GM12878 (cell line): ENCODE measurements at regions not wholly inside any gene's neighbourhood (a gene's known extent, or its start where the extent isn't known, plus 50 kb on each side); places are given as distances from the start of the nearest gene placed in this dataset.

Experiments
- ATAC-seq: fragments of 200-7000 bp; cut with Tn5 transposase; 3 replicates; pipeline ENCODE4 v1.9.1; 2020; ENCODE audit warnings: mild to moderate bottlenecking, moderate library complexity
- BruUV-seq: library from RNA; stranded (reverse); fragments of 400-500 nt; replicated peaks from 2 replicates; lab custom pipeline; 2021; lab: Mats Ljungman, UMichigan
- CTCF ChIA-PET: fragments of 300-600 bp; sonication (Branson Sonifier 250); formaldehyde crosslinking; extraction: SDS; loops from one replicate; lab custom pipeline; 2021; ENCODE audit warnings: inconsistent platforms; lab: Yijun Ruan, JAX
- POLR2A ChIA-PET: fragments of 350-600 bp; formaldehyde crosslinking; extraction: SDS; loops from one replicate; lab custom pipeline; 2021; ENCODE audit warnings: inconsistent platforms; lab: Charles Lee
- RAD21 ChIA-PET: fragments of 300-600 bp; sonication (Branson Sonifier 250); formaldehyde crosslinking; loops from one replicate; lab custom pipeline; 2023; ENCODE audit warnings: antibody characterized with exemption; ENCODE audit not compliant: unreplicated experiment; lab: Charles Lee
- SMC1A ChIA-PET: fragments of 300-600 bp; sonication (Branson Sonifier 250); formaldehyde crosslinking; loops from one replicate; lab custom pipeline; 2023; ENCODE audit not compliant: unreplicated experiment, uncharacterized antibody; lab: Charles Lee
- DNase-seq: peaks from one replicate; pipeline ENCODE4 v3.0.0-alpha.2; 2011; ENCODE audit warnings: low read depth, low spot score
- FAIRE-seq: peaks from 3 replicates; lab custom pipeline; 2011; peaks lifted over from hg19 to GRCh38; lab: Jason Lieb, UNC
- H2AFZ ChIP-seq: 2 replicates; pipeline ENCODE4 v1.6.0; 2011; ENCODE audit warnings: low read depth, low read length, control low read depth; ENCODE audit not compliant: control insufficient read depth
- H3K27ac ChIP-seq: 2 replicates; pipeline ENCODE4 v1.5.1; 2011; ENCODE audit warnings: control low read depth; ENCODE audit not compliant: control insufficient read depth, insufficient read depth
- H3K27me3 ChIP-seq, 2 experiments: replicated peaks in 1 of 2; 2 replicates each; pipeline versions ENCODE4 v1.6.0 to v1.6.1; 2011; ENCODE audit warnings: low read length in 1 of 2; ENCODE audit not compliant: control insufficient read depth in 2 of 2, insufficient read depth in 2 of 2
- H3K36me3 ChIP-seq, 2 experiments: 2 replicates each; pipeline ENCODE4 v1.5.1; 2011; ENCODE audit warnings: low read length in 1 of 2; ENCODE audit not compliant: control insufficient read depth in 2 of 2, insufficient read depth in 2 of 2
- H3K4me1 ChIP-seq: 2 replicates; pipeline ENCODE4 v1.6.1; 2011; ENCODE audit warnings: mild to moderate bottlenecking, low read length, moderate library complexity, mixed read lengths; ENCODE audit not compliant: control insufficient read depth, insufficient read depth
- H3K4me2 ChIP-seq: 2 replicates; pipeline ENCODE4 v1.6.0; 2011; ENCODE audit warnings: control low read depth; ENCODE audit not compliant: control insufficient read depth, insufficient read depth
- H3K4me3 ChIP-seq: fragments of 200-600 bp; sonication (generic); 2 replicates; pipeline ENCODE4 v1.5.1; 2016
- H3K79me2 ChIP-seq: 2 replicates; pipeline ENCODE4 v1.6.0; 2011; ENCODE audit warnings: low read length; ENCODE audit not compliant: control insufficient read depth, insufficient read depth
- H3K9ac ChIP-seq: 2 replicates; pipeline ENCODE4 v1.8.0; 2011; ENCODE audit warnings: low read length, control low read depth, mixed read lengths; ENCODE audit not compliant: control insufficient read depth, insufficient read depth
- H3K9me3 ChIP-seq: replicated peaks from 3 replicates; pipeline ENCODE4 v1.5.1; 2011; ENCODE audit warnings: mild to moderate bottlenecking, low read length; ENCODE audit not compliant: control insufficient read depth, insufficient read depth
- H4K20me1 ChIP-seq: 2 replicates; pipeline ENCODE4 v1.6.0; 2011; ENCODE audit not compliant: control insufficient read depth, insufficient read depth
- CBX3 ChIP-seq: fragments of 200-600 bp; sonication (generic); IDR thresholded peaks from 2 replicates; pipeline ENCODE4 v1.6.1; 2016; ENCODE audit warnings: low read depth, borderline replicate concordance
- HCFC1 ChIP-seq: fragments of 150-350 bp; IDR thresholded peaks from 2 replicates; pipeline ENCODE4 v1.6.1; 2014; ENCODE audit warnings: low read length
- IKZF2 ChIP-seq, 2 experiments: fragments of 450-650 bp; IDR thresholded peaks; 2 replicates each; pipeline ENCODE4 v1.6.1; 2017; ENCODE audit warnings: mild to moderate bottlenecking in 2 of 2, moderate library complexity in 2 of 2
- KAT2A ChIP-seq: conservative IDR thresholded peaks from 2 replicates; pipeline ENCODE4 v1.6.1; 2011; ENCODE audit warnings: low read depth, low read length; ENCODE audit not compliant: control insufficient read depth
- LARP7 ChIP-seq: fragments of 450-650 bp; IDR thresholded peaks from 2 replicates; pipeline ENCODE4 v1.6.1; 2017; ENCODE audit warnings: mild to moderate bottlenecking
- MEF2B ChIP-seq: fragments of 450-650 bp; IDR thresholded peaks from 2 replicates; pipeline ENCODE4 v1.6.1; 2018; ENCODE audit warnings: mild to moderate bottlenecking, moderate library complexity; ENCODE audit not compliant: partially characterized antibody, poor library complexity, severe bottlenecking
- MTA3 ChIP-seq: IDR thresholded peaks from 2 replicates; pipeline ENCODE4 v1.6.1; 2012; ENCODE audit warnings: low read length, inconsistent platforms, borderline replicate concordance
- NR2C2 ChIP-seq: IDR thresholded peaks from 2 replicates; pipeline ENCODE4 v1.6.1; 2011; ENCODE audit warnings: borderline replicate concordance, low read depth; ENCODE audit not compliant: control insufficient read depth, insufficient read length
- POLR2A ChIP-seq: IDR thresholded peaks from 2 replicates; pipeline ENCODE4 v1.6.1; 2011; ENCODE audit warnings: low read depth, mild to moderate bottlenecking, low read length
- RB1 ChIP-seq: fragments of 450-650 bp; formaldehyde crosslinking; IDR thresholded peaks from 2 replicates; pipeline ENCODE4 v1.6.1; 2017; ENCODE audit warnings: mild to moderate bottlenecking, borderline replicate concordance
- SRF ChIP-seq, 2 experiments: IDR thresholded peaks; 2 replicates each; pipeline ENCODE4 v1.6.1; 2011; ENCODE audit warnings: low read depth in 2 of 2, low read length in 2 of 2, mild to moderate bottlenecking in 1 of 2, moderate library complexity in 1 of 2
- WRNIP1 ChIP-seq: IDR thresholded peaks from 2 replicates; pipeline ENCODE4 v1.6.1; 2011; ENCODE audit warnings: low read depth, low read length, improper control_type of control experiment, borderline replicate concordance
- ZNF207 ChIP-seq: fragments of 450-650 bp; IDR thresholded peaks from 2 replicates; pipeline ENCODE4 v1.6.1; 2014; ENCODE audit warnings: antibody characterized with exemption, mild to moderate bottlenecking, borderline replicate concordance
- WGBS: methylation state at CpG from one replicate; pipeline ENCODE4 v1.1.6; 2016; ENCODE audit warnings: low lambda C conversion rate; ENCODE audit not compliant: insufficient replicate concordance, insufficient coverage; ENCODE audit errors: missing lambda C conversion rate; 5-methylcytosine and 5-hydroxymethylcytosine counted together
- in situ Hi-C: fragments of 300-500 bp; cut with MboI; formaldehyde crosslinking; loops from 9 replicates; pipeline ENCODE4 v1.14.3; 2018; ENCODE audit warnings: mixed read lengths
- intact Hi-C: fragments of 100-400 bp; cut with micrococcal nuclease; formaldehyde crosslinking; loops from one replicate; pipeline ENCODE4 v1.14.2; 2022; ENCODE audit not compliant: unreplicated experiment
- TF ChIP-seq, protein P1 (sequence below): IDR thresholded peaks from 2 replicates; pipeline ENCODE4 v1.6.1; 2011; ENCODE audit warnings: borderline replicate concordance, low read depth, mild to moderate bottlenecking, moderate library complexity, low read length; ENCODE audit not compliant: insufficient read depth, poor library complexity, severe bottlenecking
- TF ChIP-seq, protein P2 (sequence below): IDR thresholded peaks from 2 replicates; pipeline ENCODE4 v1.6.1; 2011; ENCODE audit warnings: borderline replicate concordance, low read depth, mild to moderate bottlenecking, moderate library complexity, mixed read lengths, low read length; ENCODE audit not compliant: insufficient read depth; ENCODE audit errors: extremely low read length
- TF ChIP-seq, protein P3 (sequence below): fragments of 450-650 bp; IDR thresholded peaks from 2 replicates; pipeline ENCODE4 v1.6.1; 2018; ENCODE audit warnings: mild to moderate bottlenecking, low read depth, moderate library complexity; ENCODE audit not compliant: partially characterized antibody

DNA sequence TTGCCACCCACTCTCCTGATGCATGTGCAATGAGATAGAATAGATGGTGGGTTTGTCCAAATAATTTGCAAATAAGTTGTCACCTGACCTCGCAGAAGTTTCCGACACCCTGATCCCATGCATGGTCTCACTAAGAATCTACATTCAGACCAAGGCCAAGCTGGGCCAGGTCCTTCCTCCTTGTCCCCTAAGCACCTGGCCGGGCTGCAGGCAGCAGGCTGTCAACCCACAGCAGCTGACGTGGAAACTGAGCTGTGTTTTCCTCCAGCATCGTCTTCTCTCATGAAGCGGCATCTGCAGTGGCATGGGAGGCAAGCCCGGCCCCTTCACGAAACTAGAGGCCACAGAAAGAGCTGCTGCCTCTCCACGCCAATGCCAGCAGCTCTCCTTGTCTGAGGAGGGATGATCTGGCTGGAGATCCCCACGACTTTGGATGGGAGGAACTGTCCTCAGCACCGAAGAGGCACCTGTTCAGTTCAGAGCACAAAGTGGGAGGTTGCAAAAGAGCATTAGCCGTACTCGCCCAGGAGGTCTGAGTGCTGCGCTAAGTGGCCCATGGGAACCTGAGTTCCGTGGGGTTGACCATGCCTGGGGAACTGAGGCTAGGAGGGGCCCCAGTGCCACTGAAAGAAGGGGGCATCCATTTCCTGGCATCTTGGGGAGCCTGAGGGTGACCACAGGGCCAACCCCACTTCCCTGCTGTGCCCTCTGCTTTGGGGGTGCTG lies 110.5 kb upstream of the INSIG1 start:
- SMC1A ChIA-PET: no interaction called here
- Histone ChIP-seq H3K4me3 (no peak overlapping the region), H3K9me3 (peaks cover 14% of the 10 kb centered on the region), H3K4me1 (peaks cover 6% of the 10 kb centered on the region; the same call in 1 of the 2 replicates), H3K27ac (no peak overlapping the region), H3K4me2 (no peak overlapping the region), H3K27me3 (no peaks in the 10 kb centered on the region), H3K36me3 (no peaks in the 10 kb centered on the region), H3K9ac (no peak overlapping the region), H3K79me2 (no peaks in the 10 kb centered on the region), H4K20me1 (no peaks in the 10 kb centered on the region), H2AFZ (no peak overlapping the region)
- in situ Hi-C loops: loop anchor here (5.0 kb wide), 1 partner anchor 155 kb away; no protein-coding TSS in a partner anchor
- FAIRE-seq (no peak), DNase-seq (no peak), ATAC-seq (no peak)
- WGBS: 54% methylated on average over 15 of the region's 15 CpGs
- BruUV-seq: no TSS peak
- RAD21 ChIA-PET: no interaction called here
- intact Hi-C loops: no loop called here
- POLR2A ChIA-PET: no interaction called here
- CTCF ChIA-PET: interaction anchor here (0.8 kb wide), 1 partner anchor 260 kb away, joined by 3 read pairs; no protein-coding TSS in a partner anchor
- no peak for TF ChIP-seq ZNF207
- TF ChIP-seq MEF2B: no peak
- no peak for TF ChIP-seq CBX3
- TF ChIP-seq WRNIP1: no peak
- TF ChIP-seq SRF (IDR thresholded peaks at IDR 0.05; ENCODE audit: low read depth in 2 of 2, low read length in 2 of 2): no peak
- no peak for TF ChIP-seq NR2C2
- no peak for TF ChIP-seq RB1
- TF ChIP-seq HCFC1: no peak
- no peak for TF ChIP-seq LARP7
- TF ChIP-seq, protein P1, sequence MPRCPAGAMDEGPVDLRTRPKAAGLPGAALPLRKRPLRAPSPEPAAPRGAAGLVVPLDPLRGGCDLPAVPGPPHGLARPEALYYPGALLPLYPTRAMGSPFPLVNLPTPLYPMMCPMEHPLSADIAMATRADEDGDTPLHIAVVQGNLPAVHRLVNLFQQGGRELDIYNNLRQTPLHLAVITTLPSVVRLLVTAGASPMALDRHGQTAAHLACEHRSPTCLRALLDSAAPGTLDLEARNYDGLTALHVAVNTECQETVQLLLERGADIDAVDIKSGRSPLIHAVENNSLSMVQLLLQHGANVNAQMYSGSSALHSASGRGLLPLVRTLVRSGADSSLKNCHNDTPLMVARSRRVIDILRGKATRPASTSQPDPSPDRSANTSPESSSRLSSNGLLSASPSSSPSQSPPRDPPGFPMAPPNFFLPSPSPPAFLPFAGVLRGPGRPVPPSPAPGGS: no peak
- no peak for TF ChIP-seq MTA3
- TF ChIP-seq KAT2A: no peak
- TF ChIP-seq, protein P2, sequence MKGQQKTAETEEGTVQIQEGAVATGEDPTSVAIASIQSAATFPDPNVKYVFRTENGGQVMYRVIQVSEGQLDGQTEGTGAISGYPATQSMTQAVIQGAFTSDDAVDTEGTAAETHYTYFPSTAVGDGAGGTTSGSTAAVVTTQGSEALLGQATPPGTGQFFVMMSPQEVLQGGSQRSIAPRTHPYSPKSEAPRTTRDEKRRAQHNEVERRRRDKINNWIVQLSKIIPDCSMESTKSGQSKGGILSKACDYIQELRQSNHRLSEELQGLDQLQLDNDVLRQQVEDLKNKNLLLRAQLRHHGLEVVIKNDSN: no peak
- TF ChIP-seq, protein P3, sequence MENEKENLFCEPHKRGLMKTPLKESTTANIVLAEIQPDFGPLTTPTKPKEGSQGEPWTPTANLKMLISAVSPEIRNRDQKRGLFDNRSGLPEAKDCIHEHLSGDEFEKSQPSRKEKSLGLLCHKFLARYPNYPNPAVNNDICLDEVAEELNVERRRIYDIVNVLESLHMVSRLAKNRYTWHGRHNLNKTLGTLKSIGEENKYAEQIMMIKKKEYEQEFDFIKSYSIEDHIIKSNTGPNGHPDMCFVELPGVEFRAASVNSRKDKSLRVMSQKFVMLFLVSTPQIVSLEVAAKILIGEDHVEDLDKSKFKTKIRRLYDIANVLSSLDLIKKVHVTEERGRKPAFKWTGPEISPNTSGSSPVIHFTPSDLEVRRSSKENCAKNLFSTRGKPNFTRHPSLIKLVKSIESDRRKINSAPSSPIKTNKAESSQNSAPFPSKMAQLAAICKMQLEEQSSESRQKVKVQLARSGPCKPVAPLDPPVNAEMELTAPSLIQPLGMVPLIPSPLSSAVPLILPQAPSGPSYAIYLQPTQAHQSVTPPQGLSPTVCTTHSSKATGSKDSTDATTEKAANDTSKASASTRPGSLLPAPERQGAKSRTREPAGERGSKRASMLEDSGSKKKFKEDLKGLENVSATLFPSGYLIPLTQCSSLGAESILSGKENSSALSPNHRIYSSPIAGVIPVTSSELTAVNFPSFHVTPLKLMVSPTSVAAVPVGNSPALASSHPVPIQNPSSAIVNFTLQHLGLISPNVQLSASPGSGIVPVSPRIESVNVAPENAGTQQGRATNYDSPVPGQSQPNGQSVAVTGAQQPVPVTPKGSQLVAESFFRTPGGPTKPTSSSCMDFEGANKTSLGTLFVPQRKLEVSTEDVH: no peak
- TF ChIP-seq IKZF2 (IDR thresholded peaks at IDR 0.05): no peak
- no peak for TF ChIP-seq POLR2A
